ENCODE measurements at regions not wholly inside any gene's neighbourhood (a gene's known extent, or its start where the extent isn't known, plus 50 kb on each side); places are given as distances from the start of the nearest gene placed in this dataset.

- H3K9me3 ChIP-seq (ENCODE audit: low read length): no peaks in the 10 kb centered on the region
- H3K4me1 ChIP-seq (ENCODE audit: insufficient read depth, low read length, severe bottlenecking): no peaks in the 10 kb centered on the region
- no peaks in the 10 kb centered on the region for H3K27me3 ChIP-seq (ENCODE audit: insufficient read depth, low read length)
- no peaks in the 10 kb centered on the region for H4K20me1 ChIP-seq (ENCODE audit: insufficient read depth, low read length)
- H3K79me2 ChIP-seq (ENCODE audit: insufficient read depth, low read length): no peaks in the 10 kb centered on the region
- no peak overlapping the region for H3K9ac ChIP-seq (ENCODE audit: low read length)
- H3K9me2 ChIP-seq (ENCODE audit: low read depth, low read length): no peaks in the 10 kb centered on the region
- H3K27ac ChIP-seq (ENCODE audit: low read depth, low read length, poor library complexity, severe bottlenecking): no peak overlapping the region
- no peak overlapping the region for H3K4me3 ChIP-seq (ENCODE audit: low read depth, low read length, poor library complexity, severe bottlenecking)
- TF ChIP-seq CTCF (IDR thresholded peaks at IDR 0.05; ENCODE audit: low read length): no peak
- TF ChIP-seq EZH2 (IDR thresholded peaks at IDR 0.05; ENCODE audit: borderline replicate concordance, low read length): no peak
- H2AFZ ChIP-seq (ENCODE audit: low read length): no peak overlapping the region
- no peaks in the 10 kb centered on the region for H3K36me3 ChIP-seq (ENCODE audit: insufficient read depth, low read length)
- no peaks in the 10 kb centered on the region for H3F3A ChIP-seq (ENCODE audit: insufficient read depth, low read length)
- no peak overlapping the region for H3K4me2 ChIP-seq (ENCODE audit: low read length)
Observed at GRCh38 chr10:9097206-9097990, 1042.9 kb downstream of the GATA3 start.

DNA sequence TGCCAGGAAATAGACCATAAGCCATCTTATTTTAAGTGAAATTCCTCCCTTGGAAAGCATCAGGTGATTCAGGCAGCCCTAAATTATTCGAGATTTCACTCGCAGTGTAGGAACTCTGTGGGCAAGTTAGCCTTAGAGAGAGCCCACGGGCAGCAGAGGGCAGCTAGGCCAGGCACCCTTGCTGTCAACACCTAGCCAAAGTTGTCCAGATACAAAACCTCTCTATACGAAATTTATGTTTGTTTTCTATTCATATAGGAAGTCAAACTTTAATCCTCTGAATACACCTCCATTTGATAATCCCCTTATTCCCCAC, 1043.5 kb downstream of the GATA3 start:
- H3F3A ChIP-seq (ENCODE audit: insufficient read depth, low read length): no peaks in the 10 kb centered on the region
- no peak overlapping the region for H3K4me3 ChIP-seq (ENCODE audit: low read depth, low read length, poor library complexity, severe bottlenecking)
- no peak overlapping the region for H3K27ac ChIP-seq (ENCODE audit: low read depth, low read length, poor library complexity, severe bottlenecking)
- H3K9me2 ChIP-seq (ENCODE audit: low read depth, low read length): no peaks in the 10 kb centered on the region
- no peaks in the 10 kb centered on the region for H4K20me1 ChIP-seq (ENCODE audit: insufficient read depth, low read length)
- H3K27me3 ChIP-seq (ENCODE audit: insufficient read depth, low read length): no peaks in the 10 kb centered on the region
- no peaks in the 10 kb centered on the region for H3K36me3 ChIP-seq (ENCODE audit: insufficient read depth, low read length)
- TF ChIP-seq EZH2 (IDR thresholded peaks at IDR 0.05; ENCODE audit: borderline replicate concordance, low read length): no peak
- TF ChIP-seq CTCF (IDR thresholded peaks at IDR 0.05; ENCODE audit: low read length): no peak
- no peaks in the 10 kb centered on the region for H3K9me3 ChIP-seq (ENCODE audit: low read length)
- no peaks in the 10 kb centered on the region for H3K79me2 ChIP-seq (ENCODE audit: insufficient read depth, low read length)
- no peak overlapping the region for H3K4me2 ChIP-seq (ENCODE audit: low read length)
- no peaks in the 10 kb centered on the region for H3K4me1 ChIP-seq (ENCODE audit: insufficient read depth, low read length, severe bottlenecking)
- no peak overlapping the region for H2AFZ ChIP-seq (ENCODE audit: low read length)
- no peak overlapping the region for H3K9ac ChIP-seq (ENCODE audit: low read length)

- Histone ChIP-seq H3K27me3 (ENCODE audit: insufficient read depth, low read length) (no peaks in the 10 kb centered on the region), H3K36me3 (ENCODE audit: insufficient read depth, low read length) (no peaks in the 10 kb centered on the region), H3K4me1 (ENCODE audit: insufficient read depth, low read length, severe bottlenecking) (no peaks in the 10 kb centered on the region), H3K27ac (ENCODE audit: low read depth, low read length, poor library complexity, severe bottlenecking) (no peak overlapping the region), H3F3A (ENCODE audit: insufficient read depth, low read length) (no peaks in the 10 kb centered on the region), H3K9me3 (ENCODE audit: low read length) (no peaks in the 10 kb centered on the region), H3K4me2 (ENCODE audit: low read length) (no peak overlapping the region), H3K79me2 (ENCODE audit: insufficient read depth, low read length) (no peaks in the 10 kb centered on the region), H2AFZ (ENCODE audit: low read length) (no peak overlapping the region), H3K9me2 (ENCODE audit: low read depth, low read length) (no peaks in the 10 kb centered on the region), H3K4me3 (ENCODE audit: low read depth, low read length, poor library complexity, severe bottlenecking) (no peak overlapping the region), H3K9ac (ENCODE audit: low read length) (no peak overlapping the region), H4K20me1 (ENCODE audit: insufficient read depth, low read length) (no peaks in the 10 kb centered on the region)
- TF ChIP-seq EZH2 (IDR thresholded peaks at IDR 0.05; ENCODE audit: borderline replicate concordance, low read length): no peak
- no peak for TF ChIP-seq CTCF (IDR thresholded peaks at IDR 0.05; ENCODE audit: low read length)
Observed at GRCh38 chr10:9102026-9102425, 1047.5 kb downstream of the GATA3 start.
